IMR-90 (cell line): ENCODE measurements at regions not wholly inside any gene's neighbourhood (a gene's known extent, or its start where the extent isn't known, plus 50 kb on each side); places are given as distances from the start of the nearest gene placed in this dataset.
A peak's percentile ranks its signal among the peaks of the same experiment; 100 is the strongest.

Source experiments
- ATAC-seq: fragments of 200-7000 bp; cut with Tn5 transposase; 2 replicates; pipeline ENCODE4 v1.9.1; 2020; ENCODE audit warnings: low read depth, mild to moderate bottlenecking, moderate library complexity
- BruUV-seq: library from RNA; stranded (reverse); fragments of 400-500 nt; replicated peaks from 2 replicates; lab custom pipeline; 2021; lab: Mats Ljungman, UMichigan
- CTCF ChIA-PET: fragments of 300-600 bp; formaldehyde crosslinking; extraction: SDS; loops from one replicate; lab custom pipeline; 2021; ENCODE audit warnings: antibody characterized with exemption; lab: Yijun Ruan, JAX
- POLR2A ChIA-PET: fragments of 300-600 bp; sonication (Branson Sonifier 250); formaldehyde crosslinking; loops from one replicate; lab custom pipeline; 2022; ENCODE audit warnings: antibody characterized with exemption; ENCODE audit not compliant: unreplicated experiment; lab: Charles Lee
- DNase-seq: peaks from one replicate; pipeline ENCODE4 v3.0.0; 2013
- H2AFZ ChIP-seq: replicated peaks from 2 replicates; pipeline ENCODE3; 2013; ENCODE audit warnings: low read length, mild to moderate bottlenecking; ENCODE audit not compliant: poor library complexity
- H2AK5ac ChIP-seq: 2 replicates; pipeline ENCODE4 v1.6.1; 2013; ENCODE audit warnings: low read depth, low read length, inconsistent platforms
- H2AK9ac ChIP-seq: replicated peaks from 2 replicates; pipeline ENCODE3; 2013; ENCODE audit warnings: mild to moderate bottlenecking, low read depth, low read length, moderate library complexity; ENCODE audit not compliant: poor library complexity
- H2BK120ac ChIP-seq: 2 replicates; pipeline ENCODE4 v1.6.1; 2013; ENCODE audit warnings: low read depth, low read length, inconsistent platforms
- H2BK15ac ChIP-seq: 3 replicates; pipeline ENCODE4 v1.6.1; 2013; ENCODE audit warnings: low read depth, low read length, inconsistent platforms
- H2BK20ac ChIP-seq: 2 replicates; pipeline ENCODE4 v1.6.1; 2013; ENCODE audit warnings: low read depth, mild to moderate bottlenecking, inconsistent platforms, low read length, moderate library complexity
- H2BK5ac ChIP-seq: 2 replicates; pipeline ENCODE4 v1.6.1; 2013; ENCODE audit warnings: mild to moderate bottlenecking, low read depth, low read length, inconsistent platforms; ENCODE audit not compliant: poor library complexity, severe bottlenecking
- H3K14ac ChIP-seq: replicated peaks from 2 replicates; pipeline ENCODE4 v1.6.1; 2013; ENCODE audit warnings: low read depth, low read length, inconsistent platforms
- H3K18ac ChIP-seq: 2 replicates; pipeline ENCODE4 v1.6.1; 2013; ENCODE audit warnings: low read depth, low read length, control low read depth
- H3K23ac ChIP-seq: 2 replicates; pipeline ENCODE4 v1.6.1; 2013; ENCODE audit warnings: low read depth, low read length, inconsistent platforms
- H3K27ac ChIP-seq: 2 replicates; pipeline ENCODE4 v1.5.1; 2013; ENCODE audit warnings: mild to moderate bottlenecking, control low read depth, low read length; ENCODE audit not compliant: insufficient read depth
- H3K27me3 ChIP-seq: 2 replicates; pipeline ENCODE4 v1.6.1; 2013; ENCODE audit warnings: low read length; ENCODE audit not compliant: control insufficient read depth, insufficient read depth
- H3K36me3 ChIP-seq: 2 replicates; pipeline ENCODE4 v1.6.1; 2013; ENCODE audit warnings: low read length, mixed read lengths; ENCODE audit not compliant: control insufficient read depth, insufficient read depth
- H3K4ac ChIP-seq: 2 replicates; pipeline ENCODE4 v1.6.1; 2013; ENCODE audit warnings: low read depth, low read length, inconsistent platforms
- H3K4me1 ChIP-seq: 2 replicates; pipeline ENCODE4 v1.6.1; 2013; ENCODE audit warnings: low read length, mixed read lengths; ENCODE audit not compliant: control insufficient read depth, insufficient read depth
- H3K4me2 ChIP-seq: 2 replicates; pipeline ENCODE4 v1.6.1; 2013; ENCODE audit warnings: low read depth, mild to moderate bottlenecking, control low read depth, low read length, moderate library complexity
- H3K4me3 ChIP-seq: 2 replicates; pipeline ENCODE4 v1.5.1; 2013; ENCODE audit warnings: low read depth, mild to moderate bottlenecking, control low read depth, low read length, moderate library complexity; ENCODE audit not compliant: insufficient read depth
- H3K56ac ChIP-seq: 2 replicates; pipeline ENCODE4 v1.6.1; 2013; ENCODE audit warnings: low read length, inconsistent platforms; ENCODE audit not compliant: insufficient read depth; ENCODE audit errors: extremely low read depth
- H3K79me1 ChIP-seq, 2 experiments: 2 replicates each; pipeline ENCODE4 v1.6.1; 2013; ENCODE audit warnings: low read length in 2 of 2, inconsistent platforms in 1 of 2, low read depth in 1 of 2
- H3K9ac ChIP-seq: 2 replicates; pipeline ENCODE4 v1.6.1; 2013; ENCODE audit warnings: low read depth, low read length, control low read depth
- H3K9me1 ChIP-seq: 2 replicates; pipeline ENCODE4 v1.6.1; 2013; ENCODE audit warnings: low read length, inconsistent platforms; ENCODE audit not compliant: insufficient read depth
- H3K9me3 ChIP-seq: 2 replicates; pipeline ENCODE4 v1.6.1; 2013; ENCODE audit warnings: low read length; ENCODE audit not compliant: control insufficient read depth, insufficient read depth
- H4K20me1 ChIP-seq: 2 replicates; pipeline ENCODE4 v1.6.1; 2013; ENCODE audit warnings: low read length, inconsistent platforms; ENCODE audit not compliant: insufficient read depth
- H4K5ac ChIP-seq: 2 replicates; pipeline ENCODE4 v1.6.1; 2013; ENCODE audit warnings: mild to moderate bottlenecking, low read depth, low read length, control low read depth
- H4K8ac ChIP-seq, 2 experiments: 2 replicates each; pipeline ENCODE4 v1.6.1; 2013; ENCODE audit warnings: low read depth in 2 of 2, low read length in 2 of 2, control low read depth in 1 of 2, inconsistent platforms in 1 of 2
- H4K91ac ChIP-seq: 2 replicates; pipeline ENCODE4 v1.6.1; 2013; ENCODE audit warnings: low read depth, low read length, inconsistent platforms; ENCODE audit not compliant: insufficient read depth
- MAFK ChIP-seq: IDR thresholded peaks from 2 replicates; pipeline ENCODE4 v1.6.1; 2012; ENCODE audit warnings: low read depth, low read length, improper control_type of control experiment
- RAD21 ChIP-seq: IDR thresholded peaks from 2 replicates; pipeline ENCODE4 v1.6.1; 2012; ENCODE audit warnings: low read length, improper control_type of control experiment
- WGBS, 2 experiments: methylation state at CpG; one replicate each; pipeline versions ENCODE4 v1.1.5 to v1.1.7; 2013; ENCODE audit warnings: missing lambda C conversion rate in 2 of 2; ENCODE audit not compliant: insufficient read length in 1 of 2; ENCODE audit errors: extremely low coverage in 2 of 2; 5-methylcytosine and 5-hydroxymethylcytosine counted together
- dilution Hi-C: fragments of 300-500 bp; cut with HindIII; formaldehyde crosslinking; loops from one replicate; pipeline ENCODE4 v1.14.3; 2018; ENCODE audit warnings: low sequenced_read_pairs; ENCODE audit not compliant: unreplicated experiment
- in situ Hi-C: fragments of 300-500 bp; cut with MboI; formaldehyde crosslinking; loops from 3 replicates; pipeline ENCODE4 v1.14.3; 2019; ENCODE audit warnings: low sequenced_read_pairs, inconsistent platforms, mixed read lengths
- intact Hi-C: fragments of 100-400 bp; cut with micrococcal nuclease; formaldehyde crosslinking; loops from 2 replicates; pipeline ENCODE4 v1.10.0; 2022
- TF ChIP-seq, protein P1 (sequence below): conservative IDR thresholded peaks from 2 replicates; pipeline ENCODE4 v1.5.1; 2012; ENCODE audit warnings: mild to moderate bottlenecking, low read depth, low read length, improper control_type of control experiment

DNA sequence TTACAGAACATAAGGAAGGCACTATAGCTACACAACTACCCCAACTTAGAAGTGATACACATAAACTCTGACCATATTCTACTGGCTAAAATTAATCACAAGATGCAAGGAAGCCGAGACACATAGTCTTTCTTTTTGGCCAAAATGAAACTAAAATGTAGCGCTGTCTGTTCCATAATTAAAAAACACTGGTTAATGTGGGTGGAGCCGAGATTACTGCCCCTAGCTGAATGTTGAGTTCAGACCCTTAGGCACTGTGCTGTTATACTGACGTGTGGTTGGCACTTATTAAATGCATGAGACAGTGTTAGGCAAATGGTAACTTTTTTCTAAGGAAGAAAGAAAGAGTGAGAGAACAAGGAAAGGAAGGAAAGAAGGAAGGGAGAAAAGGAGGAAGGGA, 254.6 kb upstream of the RND3 start:
- in situ Hi-C loops (no loop called here), dilution Hi-C loops (no loop called here), intact Hi-C loops (no loop called here)
- H2AK9ac ChIP-seq: no peak overlapping the region
- no peak overlapping the region for H2BK5ac ChIP-seq
- H3K36me3 ChIP-seq: no peaks in the 10 kb centered on the region
- H2BK120ac ChIP-seq: no peak overlapping the region
- no peak overlapping the region for H3K18ac ChIP-seq
- H3K4me1 ChIP-seq: no peaks in the 10 kb centered on the region
- H4K20me1 ChIP-seq: no peaks in the 10 kb centered on the region
- no peak overlapping the region for H2BK15ac ChIP-seq
- H2BK20ac ChIP-seq: no peak overlapping the region
- no peaks in the 10 kb centered on the region for H3K9me1 ChIP-seq
- DNase-seq: no peak
- ChIA-PET POLR2A (no interaction called here), CTCF (interaction anchor here (0.9 kb wide), 1 partner anchor 14 kb away, joined by 3 read pairs; no protein-coding TSS in a partner anchor)
- no peak overlapping the region for H3K4me3 ChIP-seq
- no TSS peak for BruUV-seq
- 0 out of 4 replicates have a peak overlapping the region, but pooled peaks of 1 of the 2 experiments have one; percentile 21 for H4K8ac ChIP-seq
- H3K4me2 ChIP-seq: no peak overlapping the region
- H2AK5ac ChIP-seq: no peak overlapping the region
- H3K9me3 ChIP-seq: no peaks in the 10 kb centered on the region
- H3K79me1 ChIP-seq: no peaks in the 10 kb centered on the region
- H3K56ac ChIP-seq: no peak overlapping the region
- no peak overlapping the region for H3K27ac ChIP-seq
- no peak overlapping the region for H3K14ac ChIP-seq
- H2AFZ ChIP-seq: no peak overlapping the region
- no peak overlapping the region for H4K91ac ChIP-seq
- ATAC-seq: no peak
- no peak overlapping the region for H4K5ac ChIP-seq
- H3K27me3 ChIP-seq: no peaks in the 10 kb centered on the region
- no peak overlapping the region for H3K4ac ChIP-seq
- no peak overlapping the region for H3K23ac ChIP-seq
- WGBS, 2 experiments: 100% methylated on average over 1 of the region's 4 CpGs; no CpG with 5 or more reads in 1 of the 2 experiments
- TF ChIP-seq MAFK (no peak), RAD21 (no peak)
- TF ChIP-seq, protein P1, sequence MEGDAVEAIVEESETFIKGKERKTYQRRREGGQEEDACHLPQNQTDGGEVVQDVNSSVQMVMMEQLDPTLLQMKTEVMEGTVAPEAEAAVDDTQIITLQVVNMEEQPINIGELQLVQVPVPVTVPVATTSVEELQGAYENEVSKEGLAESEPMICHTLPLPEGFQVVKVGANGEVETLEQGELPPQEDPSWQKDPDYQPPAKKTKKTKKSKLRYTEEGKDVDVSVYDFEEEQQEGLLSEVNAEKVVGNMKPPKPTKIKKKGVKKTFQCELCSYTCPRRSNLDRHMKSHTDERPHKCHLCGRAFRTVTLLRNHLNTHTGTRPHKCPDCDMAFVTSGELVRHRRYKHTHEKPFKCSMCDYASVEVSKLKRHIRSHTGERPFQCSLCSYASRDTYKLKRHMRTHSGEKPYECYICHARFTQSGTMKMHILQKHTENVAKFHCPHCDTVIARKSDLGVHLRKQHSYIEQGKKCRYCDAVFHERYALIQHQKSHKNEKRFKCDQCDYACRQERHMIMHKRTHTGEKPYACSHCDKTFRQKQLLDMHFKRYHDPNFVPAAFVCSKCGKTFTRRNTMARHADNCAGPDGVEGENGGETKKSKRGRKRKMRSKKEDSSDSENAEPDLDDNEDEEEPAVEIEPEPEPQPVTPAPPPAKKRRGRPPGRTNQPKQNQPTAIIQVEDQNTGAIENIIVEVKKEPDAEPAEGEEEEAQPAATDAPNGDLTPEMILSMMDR: no peak
- no peak overlapping the region for H3K9ac ChIP-seq
